ENCODE measurements at regions not wholly inside any gene's neighbourhood (a gene's known extent, or its start where the extent isn't known, plus 50 kb on each side); places are given as distances from the start of the nearest gene placed in this dataset.

GRCh38 chr2:140154706-140155105 is 1374.5 kb upstream of the NXPH2 start:
- no peaks in the 10 kb centered on the region for H3K9me3 ChIP-seq
- no peak for ATAC-seq
- no peaks in the 10 kb centered on the region for H3K4me1 ChIP-seq
- no peaks in the 10 kb centered on the region for H3K36me3 ChIP-seq
- no peak overlapping the region for H3K27ac ChIP-seq
- H3K27me3 ChIP-seq: no peaks in the 10 kb centered on the region
- 67 to 75% methylated on average over 2 of the region's 2 CpGs for WGBS, 2 donors (ENCODE audit: low coverage in 1 of 2)
- TF ChIP-seq POLR2AphosphoS5 (IDR thresholded peaks at IDR 0.05): no peak
- no peak for TF ChIP-seq EP300 (IDR thresholded peaks at IDR 0.05)
- no peak for TF ChIP-seq POLR2A (IDR thresholded peaks at IDR 0.05)
- no peak for TF ChIP-seq CTCF (IDR thresholded peaks at IDR 0.05)
- H3K4me3 ChIP-seq: no peak overlapping the region

- Histone ChIP-seq H3K27ac (no peak overlapping the region), H3K36me3 (no peaks in the 10 kb centered on the region), H3K27me3 (no peaks in the 10 kb centered on the region), H3K9me3 (no peaks in the 10 kb centered on the region), H3K4me1 (no peaks in the 10 kb centered on the region), H3K4me3 (no peak overlapping the region)
- WGBS, 2 donors (ENCODE audit: low coverage in 1 of 2): 33 to 72% methylated on average over 1 to 4 of the region's 5 CpGs
- TF ChIP-seq POLR2A (IDR thresholded peaks at IDR 0.05): no peak
- no peak for TF ChIP-seq POLR2AphosphoS5 (IDR thresholded peaks at IDR 0.05)
- TF ChIP-seq CTCF (IDR thresholded peaks at IDR 0.05): no peak
- TF ChIP-seq EP300 (IDR thresholded peaks at IDR 0.05): no peak
- ATAC-seq: peak; percentile 43
These were observed 1374.1 kb upstream of the NXPH2 start for GRCh38 chr2:140154271-140154670.

GRCh38 chr2:140144611-140145010 is 1364.4 kb upstream of the NXPH2 start:
- H3K27me3 ChIP-seq: no peaks in the 10 kb centered on the region
- no peaks in the 10 kb centered on the region for H3K4me1 ChIP-seq
- TF ChIP-seq POLR2AphosphoS5 (IDR thresholded peaks at IDR 0.05): no peak
- TF ChIP-seq POLR2A (IDR thresholded peaks at IDR 0.05): no peak
- TF ChIP-seq CTCF (IDR thresholded peaks at IDR 0.05): no peak
- no peak for TF ChIP-seq EP300 (IDR thresholded peaks at IDR 0.05)
- ATAC-seq: no peak
- H3K9me3 ChIP-seq: peaks cover 0 to 9% (median 2%) of the 10 kb centered on the region in 3 donors
- no peaks in the 10 kb centered on the region for H3K36me3 ChIP-seq
- no peak overlapping the region for H3K4me3 ChIP-seq
- 86 to 94% methylated on average over 2 of the region's 2 CpGs for WGBS, 2 donors (ENCODE audit: low coverage in 1 of 2)
- H3K27ac ChIP-seq: no peak overlapping the region

GRCh38 chr2:140138736-140139135 is 1358.5 kb upstream of the NXPH2 start:
- WGBS, 2 donors (ENCODE audit: low coverage in 1 of 2): 81 to 90% methylated on average over 6 of the region's 6 CpGs
- Histone ChIP-seq H3K27me3 (no peaks in the 10 kb centered on the region), H3K27ac (no peak overlapping the region), H3K9me3 (peaks cover 0 to 9% (median 2%) of the 10 kb centered on the region in 3 donors), H3K4me1 (no peaks in the 10 kb centered on the region), H3K4me3 (no peak overlapping the region), H3K36me3 (no peaks in the 10 kb centered on the region)
- ATAC-seq: no peak
- TF ChIP-seq EP300 (IDR thresholded peaks at IDR 0.05): no peak
- TF ChIP-seq POLR2AphosphoS5 (IDR thresholded peaks at IDR 0.05): no peak
- no peak for TF ChIP-seq POLR2A (IDR thresholded peaks at IDR 0.05)
- no peak for TF ChIP-seq CTCF (IDR thresholded peaks at IDR 0.05)

- Histone ChIP-seq H3K4me3 (no peak overlapping the region), H3K27me3 (no peaks in the 10 kb centered on the region), H3K9me3 (peaks cover 0 to 9% (median 2%) of the 10 kb centered on the region in 3 donors), H3K27ac (no peak overlapping the region), H3K4me1 (no peaks in the 10 kb centered on the region), H3K36me3 (no peaks in the 10 kb centered on the region)
- 83 to 92% methylated on average over 1 of the region's 1 CpG for WGBS, 2 donors (ENCODE audit: low coverage in 1 of 2)
- no peak for TF ChIP-seq EP300 (IDR thresholded peaks at IDR 0.05)
- no peak for TF ChIP-seq POLR2AphosphoS5 (IDR thresholded peaks at IDR 0.05)
- no peak for TF ChIP-seq CTCF (IDR thresholded peaks at IDR 0.05)
- TF ChIP-seq POLR2A (IDR thresholded peaks at IDR 0.05): no peak
- ATAC-seq: no peak
These were observed 1356.7 kb upstream of the NXPH2 start for GRCh38 chr2:140136861-140137260.

All from gastroesophageal sphincter (tissue), 4 donors.